Activated CD8-positive, alpha-beta T cell treated with anti-CD3 and anti-CD28 coated beads for 36 hours (primary cell): ENCODE measurements at regions not wholly inside any gene's neighbourhood (a gene's known extent, or its start where the extent isn't known, plus 50 kb on each side); places are given as distances from the start of the nearest gene placed in this dataset.

Experiments used
- ATAC-seq: fragments of 200-7000 bp; cut with Tn5 transposase; one replicate; pipeline ENCODE4 v1.10.0; 2021; ENCODE audit warnings: mild to moderate bottlenecking, moderate library complexity
- CTCF ChIA-PET: fragments of 350-600 bp; sonication (Branson Sonifier 250); formaldehyde crosslinking; loops from one replicate; lab custom pipeline; 2021; ENCODE audit warnings: antibody characterized with exemption; lab: Charles Lee
- POLR2A ChIA-PET: fragments of 350-600 bp; sonication (Branson Sonifier 250); formaldehyde crosslinking; loops from one replicate; lab custom pipeline; 2021; ENCODE audit warnings: antibody characterized with exemption; lab: Charles Lee
- DNase-seq: peaks from one replicate; pipeline ENCODE4 v3.0.0-alpha.2; 2020
- H3K27ac Mint-ChIP-seq: one replicate; pipeline ENCODE4 v1.8.0; 2021; ENCODE audit warnings: mild to moderate bottlenecking, mixed read lengths
- H3K27me3 Mint-ChIP-seq: one replicate; pipeline ENCODE4 v1.8.0; 2021; ENCODE audit warnings: mixed read lengths
- H3K36me3 Mint-ChIP-seq: one replicate; pipeline ENCODE4 v1.8.0; 2021; ENCODE audit warnings: low read depth, mixed read lengths
- H3K4me1 Mint-ChIP-seq: one replicate; pipeline ENCODE4 v1.8.0; 2021; ENCODE audit warnings: low read depth, mixed read lengths
- H3K4me3 Mint-ChIP-seq: one replicate; pipeline ENCODE4 v1.8.0; 2021; ENCODE audit warnings: mild to moderate bottlenecking, moderate library complexity, mixed read lengths
- H3K9me3 Mint-ChIP-seq: one replicate; pipeline ENCODE4 v1.8.0; 2021; ENCODE audit warnings: mixed read lengths
- CTCF ChIP-seq: fragments of 200-600 bp; IDR thresholded peaks from one replicate; pipeline ENCODE4 v1.8.0; 2022; ENCODE audit warnings: antibody characterized with exemption, mild to moderate bottlenecking
- intact Hi-C: fragments of 100-400 bp; cut with micrococcal nuclease; formaldehyde crosslinking; loops from one replicate; pipeline ENCODE4 v1.10.0; 2022

GRCh38 chr5:163244445-163244987 is 192.9 kb upstream of the CCNG1 start:
- Mint-ChIP-seq H3K4me1 (no peaks in the 10 kb centered on the region), H3K27ac (no peak overlapping the region), H3K9me3 (peaks cover 1% of the 10 kb centered on the region), H3K36me3 (no peaks in the 10 kb centered on the region), H3K4me3 (no peak overlapping the region), H3K27me3 (no peaks in the 10 kb centered on the region)
- DNase-seq (no peak), ATAC-seq (no peak)
- intact Hi-C loops = no loop called here
- TF ChIP-seq CTCF = no peak
- POLR2A ChIA-PET = no interaction called here
- CTCF ChIA-PET = interaction anchor here (1.0 kb wide), 1 partner anchor 10 kb away, joined by 3 read pairs; no protein-coding TSS in a partner anchor

- no peaks in the 10 kb centered on the region for H3K36me3 Mint-ChIP-seq
- ChIA-PET CTCF (no interaction called here), POLR2A (no interaction called here)
- intact Hi-C loops = no loop called here
- H3K4me3 Mint-ChIP-seq = no peak overlapping the region
- H3K4me1 Mint-ChIP-seq = no peaks in the 10 kb centered on the region
- no peaks in the 10 kb centered on the region for H3K27me3 Mint-ChIP-seq
- H3K9me3 Mint-ChIP-seq = peaks cover 1% of the 10 kb centered on the region
- DNase-seq (no peak), ATAC-seq (no peak)
- no peak overlapping the region for H3K27ac Mint-ChIP-seq
- no peak for TF ChIP-seq CTCF
Measured at GRCh38 chr5:163245584-163245983, 191.8 kb upstream of the CCNG1 start.

GRCh38 chr5:163248333-163248732 is 189.1 kb upstream of the CCNG1 start:
- CTCF ChIA-PET = no interaction called here
- no peak for TF ChIP-seq CTCF
- no peak for ATAC-seq
- peaks cover 1% of the 10 kb centered on the region for H3K9me3 Mint-ChIP-seq
- POLR2A ChIA-PET = interaction anchor here (0.7 kb wide), 1 partner anchor 841 kb away, joined by 4 read pairs; no protein-coding TSS in a partner anchor
- no peaks in the 10 kb centered on the region for H3K4me1 Mint-ChIP-seq
- H3K27me3 Mint-ChIP-seq = no peaks in the 10 kb centered on the region
- intact Hi-C loops = no loop called here
- no peak for DNase-seq
- H3K36me3 Mint-ChIP-seq = no peaks in the 10 kb centered on the region
- no peak overlapping the region for H3K4me3 Mint-ChIP-seq
- no peak overlapping the region for H3K27ac Mint-ChIP-seq

GRCh38 chr5:163248871-163249270 is 188.5 kb upstream of the CCNG1 start:
- Mint-ChIP-seq H3K9me3 (peaks cover under 1% of the 10 kb centered on the region), H3K4me3 (no peak overlapping the region), H3K27me3 (no peaks in the 10 kb centered on the region), H3K4me1 (no peaks in the 10 kb centered on the region), H3K27ac (no peak overlapping the region), H3K36me3 (no peaks in the 10 kb centered on the region)
- intact Hi-C loops = no loop called here
- ChIA-PET POLR2A (interaction anchor here (0.7 kb wide), 1 partner anchor 842 kb away, joined by 4 read pairs; no protein-coding TSS in a partner anchor), CTCF (no interaction called here)
- ATAC-seq (no peak), DNase-seq (no peak)
- TF ChIP-seq CTCF = no peak

- no peak for TF ChIP-seq CTCF
- DNase-seq (no peak), ATAC-seq (no peak)
- Mint-ChIP-seq H3K36me3 (no peaks in the 10 kb centered on the region), H3K27ac (no peak overlapping the region), H3K4me1 (no peaks in the 10 kb centered on the region), H3K27me3 (peaks cover 1% of the 10 kb centered on the region), H3K4me3 (no peak overlapping the region), H3K9me3 (no peaks in the 10 kb centered on the region)
- POLR2A ChIA-PET = no interaction called here
- CTCF ChIA-PET = no interaction called here
- intact Hi-C loops = no loop called here
Measured at GRCh38 chr5:163252950-163253349, 184.4 kb upstream of the CCNG1 start.
